Stimulated activated CD8-positive, alpha-beta memory T cell treated with anti-CD3 and anti-CD28 coated beads, Interleukin-7, amount 100 ng/mL, for 48 hours (primary cell): ENCODE measurements at regions not wholly inside any gene's neighbourhood (a gene's known extent, or its start where the extent isn't known, plus 50 kb on each side); places are given as distances from the start of the nearest gene placed in this dataset.

Experiments
- DNase-seq, 2 donors: peaks; one replicate each; pipeline ENCODE4 v3.0.0-alpha.2; 2020; ENCODE audit warnings: low read depth in 1 of 2; ENCODE audit errors: extremely low read depth in 1 of 2

DNA sequence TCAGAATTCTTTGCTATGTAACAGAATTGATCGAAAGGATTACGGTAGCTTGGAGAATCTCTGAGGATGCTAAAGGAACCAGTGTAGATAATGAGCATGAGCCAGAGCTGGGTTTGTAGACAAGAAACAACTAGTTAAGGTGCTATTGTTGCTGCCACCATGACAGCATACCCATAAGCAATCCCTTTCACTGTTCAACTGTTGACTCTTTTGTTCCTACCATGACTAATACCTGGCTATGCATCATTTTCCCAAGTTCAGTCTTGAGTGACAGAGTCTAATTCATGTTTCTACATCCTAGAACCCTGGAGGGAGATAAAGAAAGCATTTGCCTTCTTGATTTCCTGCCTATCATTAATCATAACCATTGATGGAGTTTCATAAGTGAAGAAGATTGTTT lies 600.3 kb downstream of the OTOL1 start:
- DNase-seq: no peak

- DNase-seq: no peak
Measured at GRCh38 chr3:162103808-162104207, 607.2 kb downstream of the OTOL1 start.

- no peak for DNase-seq
Measured at GRCh38 chr3:162111861-162112260, 615.3 kb downstream of the OTOL1 start.

DNA sequence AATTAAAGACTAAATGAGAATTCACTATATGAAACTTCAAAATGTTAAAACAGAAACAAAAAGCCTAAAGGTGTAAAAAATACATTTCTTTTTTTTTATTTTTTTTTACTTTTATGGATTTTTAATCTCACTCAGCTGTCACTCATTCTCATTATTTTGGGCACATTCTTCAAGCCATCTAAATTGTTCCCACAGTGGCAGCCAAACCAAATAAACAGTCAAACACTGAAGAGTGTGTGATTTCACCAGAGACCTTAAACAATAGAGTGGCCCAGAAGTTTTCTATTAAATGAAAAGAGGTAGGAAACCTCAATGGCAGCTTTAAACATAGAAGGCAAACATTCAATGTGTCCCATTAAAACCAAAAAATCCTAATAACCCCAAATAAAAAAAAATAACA lies 616.1 kb downstream of the OTOL1 start:
- DNase-seq: no peak

- no peak for DNase-seq
Measured at GRCh38 chr3:162117961-162118360, 621.4 kb downstream of the OTOL1 start.

GRCh38 chr3:162119651-162120050 lies 623.0 kb downstream of the OTOL1 start:
- DNase-seq: no peak

GRCh38 chr3:162122405-162122804 lies 625.8 kb downstream of the OTOL1 start:
- no peak for DNase-seq

- DNase-seq: no peak
Measured at GRCh38 chr3:162125790-162126189, 629.2 kb downstream of the OTOL1 start.

GRCh38 chr3:162130582-162130981 lies 634.0 kb downstream of the OTOL1 start:
- DNase-seq: no peak

DNA sequence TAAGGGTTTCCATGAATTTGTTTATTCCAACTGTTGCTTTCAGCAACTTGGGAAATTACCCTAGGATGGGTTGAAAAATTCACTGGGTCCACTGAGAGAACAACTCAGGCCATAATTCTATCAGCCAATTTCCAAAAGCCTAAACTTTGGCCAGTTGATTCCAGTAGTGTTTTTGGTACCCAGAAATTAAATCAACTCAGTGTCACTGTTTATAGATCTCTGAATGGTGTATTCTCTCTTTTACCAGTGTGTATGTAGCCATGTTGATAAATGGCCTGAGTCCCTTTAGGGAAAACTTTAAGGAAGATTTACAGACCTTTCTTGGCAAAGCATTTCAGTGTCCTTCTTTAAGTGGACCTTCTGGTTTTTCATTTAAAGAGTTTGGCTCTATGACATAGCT lies 636.4 kb downstream of the OTOL1 start:
- no peak for DNase-seq

DNA sequence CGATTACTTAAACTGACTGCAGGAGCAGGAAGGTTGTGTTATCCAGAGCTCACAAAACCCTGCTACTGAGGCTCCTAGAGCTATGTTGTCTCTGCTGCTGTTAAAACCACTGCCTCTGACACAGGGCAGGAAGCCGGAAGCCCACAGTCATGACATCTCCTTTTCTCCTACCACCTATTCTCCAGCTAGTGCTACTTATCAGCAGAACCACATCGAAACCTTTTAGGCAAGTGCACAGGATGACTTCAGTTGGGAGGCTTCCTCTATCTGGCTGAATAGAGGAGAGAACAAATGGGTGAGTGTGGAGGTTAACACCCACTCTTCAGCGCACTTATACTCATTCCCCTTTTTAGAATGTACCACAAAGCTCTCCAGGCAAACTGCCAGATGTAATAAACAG lies 638.0 kb downstream of the OTOL1 start:
- DNase-seq: no peak

DNA sequence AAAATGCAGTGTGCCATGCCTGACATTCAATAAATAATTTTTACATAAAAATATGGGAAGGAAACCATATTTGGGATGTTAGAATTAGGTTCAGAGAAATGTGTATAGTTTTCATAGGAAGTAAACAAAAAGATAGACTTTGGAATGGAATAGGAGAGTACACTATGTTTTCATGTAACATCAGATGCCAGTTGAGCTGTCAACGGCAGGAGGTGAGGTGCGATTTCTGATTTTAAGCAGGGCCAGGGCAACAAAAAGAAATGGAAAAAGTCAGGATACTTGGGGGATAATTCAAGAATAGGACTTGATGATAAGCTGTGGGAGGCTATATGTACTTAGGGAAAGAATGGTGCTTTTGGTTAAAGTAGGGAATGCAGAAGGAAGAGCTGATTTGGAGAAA lies 639.5 kb downstream of the OTOL1 start:
- DNase-seq: no peak

GRCh38 chr3:162138509-162138908 lies 641.9 kb downstream of the OTOL1 start:
- no peak for DNase-seq

GRCh38 chr3:162139841-162140240 lies 643.2 kb downstream of the OTOL1 start:
- no peak for DNase-seq

DNA sequence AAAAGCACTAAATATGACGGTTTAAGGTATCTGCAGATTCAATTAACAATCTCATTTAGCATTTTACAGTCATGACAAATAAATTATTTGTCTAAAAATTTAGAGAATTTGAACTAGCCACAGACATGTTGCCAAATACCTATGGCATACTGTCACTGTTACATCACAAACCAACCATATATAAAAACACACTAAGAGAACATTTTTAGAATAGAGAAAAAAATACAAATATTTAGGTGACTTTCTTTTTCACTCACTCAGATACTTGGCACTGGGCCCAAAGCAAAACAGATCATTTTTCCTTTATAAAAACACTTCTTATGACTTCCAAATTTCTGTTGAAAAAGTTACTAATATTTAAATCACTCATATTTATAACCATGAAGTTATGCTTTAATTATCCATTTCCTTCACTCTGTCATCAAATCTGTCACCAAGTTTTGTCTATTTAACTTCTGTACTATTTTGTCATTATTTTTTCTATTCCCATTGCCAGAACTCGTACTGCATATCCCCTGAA lies 644.7 kb downstream of the OTOL1 start:
- DNase-seq: no peak

DNA sequence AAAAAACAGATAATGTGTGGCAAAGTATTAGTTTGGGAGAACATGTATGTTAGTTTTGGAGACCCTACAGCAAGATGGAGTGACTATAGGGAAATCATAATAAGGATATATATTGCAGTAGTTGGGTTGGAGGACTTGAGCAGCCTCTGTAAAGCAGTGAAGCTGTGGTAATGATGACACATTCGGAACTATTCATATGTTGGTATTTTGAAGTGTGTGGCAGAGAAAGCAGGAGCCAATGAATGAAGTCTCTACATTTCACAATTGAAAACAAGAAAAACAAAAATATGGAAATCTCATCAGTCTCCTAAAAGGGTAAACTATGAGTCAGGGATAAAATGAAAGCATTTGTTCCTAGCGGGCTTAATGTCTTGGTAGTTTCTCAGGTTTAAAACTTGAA lies 645.9 kb downstream of the OTOL1 start:
- no peak for DNase-seq

DNA sequence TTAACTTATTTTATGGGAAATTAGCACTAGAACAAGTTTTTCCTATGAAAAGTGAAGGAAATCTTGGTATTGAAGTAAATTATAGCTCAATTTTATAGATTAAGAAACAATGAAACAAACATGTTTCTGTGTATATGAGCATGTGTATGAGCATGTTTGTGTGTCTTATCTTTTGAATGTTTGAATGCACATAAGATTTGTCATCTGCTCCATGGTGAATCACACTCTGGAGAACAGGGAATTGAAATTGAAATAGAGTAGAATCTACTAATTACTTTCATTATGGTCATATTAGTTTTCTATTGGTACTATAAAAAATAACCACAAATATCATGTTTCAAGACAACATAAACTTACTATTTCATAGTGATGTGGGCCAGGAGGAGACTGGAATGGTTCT lies 646.6 kb downstream of the OTOL1 start:
- DNase-seq: no peak

DNA sequence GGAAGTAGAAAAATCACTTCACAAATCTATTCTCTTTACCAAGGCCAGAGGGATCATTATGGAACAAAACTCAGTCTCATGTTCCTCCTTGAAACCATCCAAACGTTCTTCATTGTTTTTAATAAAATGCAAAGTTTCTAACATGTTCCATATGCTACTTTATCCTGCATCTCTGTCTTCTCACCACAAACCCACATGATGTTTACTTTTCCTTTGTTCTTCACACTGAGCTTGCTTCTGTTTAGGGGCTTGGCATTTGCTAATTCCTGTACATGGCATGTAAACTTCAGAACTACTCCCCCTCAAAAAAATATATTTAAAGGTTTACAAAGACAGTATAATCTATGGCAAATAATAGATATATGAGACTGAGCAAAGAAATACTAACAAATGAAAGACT lies 651.4 kb downstream of the OTOL1 start:
- no peak for DNase-seq

DNA sequence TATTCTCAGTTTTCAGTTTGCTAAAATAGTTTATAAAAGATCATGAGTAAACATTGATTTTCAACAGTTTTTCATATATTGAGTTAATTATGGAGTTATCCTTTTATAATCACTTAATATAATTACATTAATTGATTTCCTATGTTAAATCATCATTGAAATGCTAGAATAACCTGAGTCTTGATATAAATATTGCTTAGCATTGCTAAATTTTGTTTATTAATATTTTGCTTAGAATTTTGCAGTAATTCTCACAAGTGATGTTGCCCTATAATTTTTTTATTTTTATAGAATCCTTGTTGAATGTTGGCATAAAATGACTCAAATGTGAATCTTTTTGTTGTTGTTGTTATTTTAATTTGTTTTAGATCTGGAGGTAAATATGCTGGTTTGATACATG lies 654.2 kb downstream of the OTOL1 start:
- DNase-seq: no peak

DNA sequence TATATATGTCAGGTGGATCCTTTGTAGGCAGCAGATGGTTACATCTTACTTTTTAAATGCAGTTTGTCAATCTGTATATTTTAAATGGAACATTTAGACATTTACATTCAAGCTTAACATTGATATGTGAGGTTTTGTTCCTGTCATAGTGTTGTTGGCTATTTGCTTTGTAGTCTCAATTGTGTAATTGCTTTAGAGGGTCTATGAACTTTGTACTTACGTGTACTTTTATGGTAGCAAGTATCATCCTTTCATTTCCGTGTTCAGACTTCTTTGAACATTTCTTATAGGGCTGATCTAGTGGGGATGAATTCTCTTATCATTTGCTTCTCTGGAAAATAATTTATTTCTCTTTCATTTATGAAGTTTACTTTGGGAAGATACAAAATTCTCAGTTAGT lies 656.0 kb downstream of the OTOL1 start:
- no peak for DNase-seq

- no peak for DNase-seq
Measured at GRCh38 chr3:162161595-162161994, 665.0 kb downstream of the OTOL1 start.

GRCh38 chr3:162165346-162165745 lies 668.7 kb downstream of the OTOL1 start:
- no peak for DNase-seq

DNA sequence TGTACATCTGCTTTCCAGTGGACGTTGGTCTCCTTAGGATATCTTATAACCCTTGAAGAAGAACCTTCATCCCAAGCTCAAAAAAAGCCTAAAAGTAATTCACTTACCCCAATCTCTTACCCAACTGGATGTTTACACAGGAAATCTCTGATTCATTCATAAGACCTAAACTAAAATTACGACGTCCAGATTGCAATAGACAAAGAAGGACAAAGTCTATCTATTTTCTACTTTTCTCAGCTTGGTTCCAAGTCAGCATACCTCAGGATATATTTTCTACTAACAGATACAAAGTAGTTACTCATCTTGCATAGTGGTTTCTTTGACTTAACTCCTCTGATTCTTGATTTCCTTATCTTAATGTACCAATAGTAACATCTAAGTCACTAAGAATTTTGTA lies 669.9 kb downstream of the OTOL1 start:
- no peak for DNase-seq

GRCh38 chr3:162168715-162169114 lies 672.1 kb downstream of the OTOL1 start:
- DNase-seq: no peak
